ENCODE measurements at regions not wholly inside any gene's neighbourhood (a gene's known extent, or its start where the extent isn't known, plus 50 kb on each side); places are given as distances from the start of the nearest gene placed in this dataset.

DNA sequence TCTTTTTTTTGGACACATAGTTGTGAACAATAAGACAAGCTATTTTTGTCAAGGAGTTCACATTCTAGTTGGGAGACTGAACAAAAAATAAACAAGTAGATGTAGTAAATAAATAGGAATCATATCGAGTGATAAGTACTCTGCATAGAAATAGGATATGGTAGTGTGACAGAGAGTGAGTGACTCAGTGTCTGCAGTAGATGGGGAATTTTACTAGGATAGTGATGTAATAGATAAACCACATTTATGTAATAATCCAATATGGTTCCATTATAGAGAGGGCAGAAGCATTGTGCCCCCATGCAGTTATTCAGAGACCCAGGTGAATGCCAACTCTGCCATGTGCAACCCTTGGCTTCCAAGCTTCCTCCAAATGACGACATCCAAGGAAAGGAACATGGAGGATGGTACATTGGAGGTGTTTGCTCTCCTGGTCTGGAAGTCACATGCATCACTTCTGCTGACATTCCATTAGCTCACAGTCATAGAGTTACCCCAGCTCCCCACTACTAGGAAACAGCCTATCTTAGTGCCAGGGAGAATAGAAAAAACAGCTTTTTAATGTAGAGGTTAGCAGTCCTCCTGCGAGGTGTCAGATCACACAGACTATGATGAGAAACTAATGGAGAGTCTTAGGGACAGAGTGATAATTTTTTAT, 595.4 kb downstream of the NYAP2 start:
- Histone ChIP-seq H3K27ac (no peak overlapping the region), H3K36me3 (no peaks in the 10 kb centered on the region), H3K4me1 (no peaks in the 10 kb centered on the region), H3K4me3 (no peak overlapping the region), H3K9me3 (no peaks in the 10 kb centered on the region), H3K27me3 (no peaks in the 10 kb centered on the region)
- 85 to 91% (median 88%) methylated on average over 3 of the region's 3 CpGs for WGBS, 4 donors
- ATAC-seq (no peak), DNase-seq (no peak)
- no peak for TF ChIP-seq POLR2A (IDR thresholded peaks at IDR 0.05)
- TF ChIP-seq, protein P1, sequence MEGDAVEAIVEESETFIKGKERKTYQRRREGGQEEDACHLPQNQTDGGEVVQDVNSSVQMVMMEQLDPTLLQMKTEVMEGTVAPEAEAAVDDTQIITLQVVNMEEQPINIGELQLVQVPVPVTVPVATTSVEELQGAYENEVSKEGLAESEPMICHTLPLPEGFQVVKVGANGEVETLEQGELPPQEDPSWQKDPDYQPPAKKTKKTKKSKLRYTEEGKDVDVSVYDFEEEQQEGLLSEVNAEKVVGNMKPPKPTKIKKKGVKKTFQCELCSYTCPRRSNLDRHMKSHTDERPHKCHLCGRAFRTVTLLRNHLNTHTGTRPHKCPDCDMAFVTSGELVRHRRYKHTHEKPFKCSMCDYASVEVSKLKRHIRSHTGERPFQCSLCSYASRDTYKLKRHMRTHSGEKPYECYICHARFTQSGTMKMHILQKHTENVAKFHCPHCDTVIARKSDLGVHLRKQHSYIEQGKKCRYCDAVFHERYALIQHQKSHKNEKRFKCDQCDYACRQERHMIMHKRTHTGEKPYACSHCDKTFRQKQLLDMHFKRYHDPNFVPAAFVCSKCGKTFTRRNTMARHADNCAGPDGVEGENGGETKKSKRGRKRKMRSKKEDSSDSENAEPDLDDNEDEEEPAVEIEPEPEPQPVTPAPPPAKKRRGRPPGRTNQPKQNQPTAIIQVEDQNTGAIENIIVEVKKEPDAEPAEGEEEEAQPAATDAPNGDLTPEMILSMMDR (IDR thresholded peaks at IDR 0.05): no peak
- intact Hi-C loops (cut with DNase I): no loop called here

DNA sequence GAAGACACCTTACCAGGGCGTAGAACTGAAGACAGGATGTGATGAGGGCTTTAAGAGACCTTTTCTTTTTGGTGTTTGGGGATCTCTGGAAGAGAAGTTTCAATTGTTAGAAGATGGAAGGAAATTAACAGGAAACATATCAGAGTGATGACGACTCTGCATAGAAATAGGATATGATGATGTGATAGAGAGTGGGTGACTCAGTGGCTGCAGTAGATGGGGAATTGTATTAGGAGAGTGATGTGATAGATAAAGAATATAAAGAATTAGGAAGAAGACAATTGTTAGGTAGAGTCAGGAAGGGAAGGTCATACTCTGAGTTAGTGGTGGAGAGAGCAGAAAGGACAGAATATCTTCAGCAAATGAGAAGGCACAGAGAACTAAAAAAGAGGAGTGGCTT, 593.9 kb downstream of the NYAP2 start:
- H3K4me1 ChIP-seq: no peaks in the 10 kb centered on the region
- no peak for DNase-seq
- no peak for TF ChIP-seq POLR2A (IDR thresholded peaks at IDR 0.05)
- TF ChIP-seq, protein P1 (IDR thresholded peaks at IDR 0.05): no peak
- H3K9me3 ChIP-seq: no peaks in the 10 kb centered on the region
- no peaks in the 10 kb centered on the region for H3K36me3 ChIP-seq
- intact Hi-C loops (cut with DNase I): no loop called here
- WGBS, 4 donors: 62 to 65% (median 63%) methylated on average over 2 of the region's 2 CpGs
- H3K27me3 ChIP-seq: no peaks in the 10 kb centered on the region
- no peak overlapping the region for H3K27ac ChIP-seq
- H3K4me3 ChIP-seq: no peak overlapping the region
- ATAC-seq: no peak

DNA sequence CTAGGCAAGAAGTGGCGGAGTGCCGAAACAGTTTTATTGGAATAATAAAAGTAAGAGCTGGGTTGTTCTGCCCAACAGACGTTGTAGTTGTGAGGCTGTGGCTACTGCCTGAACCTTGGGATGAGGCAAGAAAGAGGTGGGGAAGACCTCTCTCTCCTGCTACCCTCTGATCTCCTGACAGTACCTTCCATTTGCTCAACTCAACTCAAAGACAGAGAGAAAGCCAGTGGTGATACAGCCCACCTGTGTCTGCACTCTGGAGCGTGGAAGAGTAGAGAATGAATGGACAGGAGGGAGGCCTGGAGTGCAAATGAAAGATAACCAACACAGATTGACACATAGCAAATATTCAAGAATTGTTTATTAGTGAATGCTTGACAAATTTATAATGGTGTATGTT, 590.3 kb downstream of the NYAP2 start:
- WGBS, 4 donors: 89 to 92% (median 91%) methylated on average over 4 of the region's 4 CpGs
- TF ChIP-seq POLR2A (IDR thresholded peaks at IDR 0.05): no peak
- TF ChIP-seq, protein P1 (IDR thresholded peaks at IDR 0.05): no peak

DNA sequence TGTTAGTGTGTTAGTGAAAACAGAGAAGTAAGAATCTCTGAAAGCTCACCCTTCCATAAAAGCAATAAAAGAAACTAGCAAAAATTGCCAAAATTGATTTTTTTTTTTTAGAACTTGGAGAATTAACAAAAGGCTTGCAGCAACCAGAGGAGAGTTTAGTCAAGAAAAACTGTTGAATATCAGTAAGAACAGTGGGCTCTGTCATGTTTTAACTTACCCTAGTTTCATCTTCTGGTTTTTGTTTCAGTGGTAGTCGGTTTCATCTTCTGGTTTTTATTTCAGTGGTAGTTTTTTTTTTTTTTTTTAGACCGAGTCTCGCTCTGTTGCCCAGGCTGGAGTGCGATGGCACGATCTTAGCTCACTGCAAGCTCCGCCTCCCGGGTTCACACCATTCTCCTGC, 580.9 kb downstream of the NYAP2 start:
- Histone ChIP-seq H3K9me3 (peaks cover 0 to 8% (median 0%) of the 10 kb centered on the region in 12 donors), H3K36me3 (no peaks in the 10 kb centered on the region), H3K4me1 (no peaks in the 10 kb centered on the region), H3K4me3 (no peak overlapping the region), H3K27ac (no peak overlapping the region), H3K27me3 (no peaks in the 10 kb centered on the region)
- WGBS, 4 donors: 86 to 96% (median 89%) methylated on average over 7 of the region's 7 CpGs
- intact Hi-C loops (cut with DNase I): no loop called here
- DNase-seq (no peak), ATAC-seq (no peak)
- TF ChIP-seq POLR2A (IDR thresholded peaks at IDR 0.05): no peak
- TF ChIP-seq, protein P1 (IDR thresholded peaks at IDR 0.05): no peak

More for the DNA sequence above, 590.3 kb downstream of the NYAP2 start:
- H3K27me3 ChIP-seq: no peaks in the 10 kb centered on the region
- DNase-seq: no peak
- intact Hi-C loops (cut with DNase I): no loop called here
- no peaks in the 10 kb centered on the region for H3K4me1 ChIP-seq
- H3K4me3 ChIP-seq: no peak overlapping the region
- ATAC-seq: no peak
- H3K36me3 ChIP-seq: no peaks in the 10 kb centered on the region
- H3K27ac ChIP-seq: no peak overlapping the region
- H3K9me3 ChIP-seq: no peaks in the 10 kb centered on the region

Data from heart left ventricle (tissue), 16 donors.